HepG2 (cell line): ENCODE measurements at regions not wholly inside any gene's neighbourhood (a gene's known extent, or its start where the extent isn't known, plus 50 kb on each side); places are given as distances from the start of the nearest gene placed in this dataset.

ENCODE experiments used
- ATAC-seq: fragments of 200-7000 bp; cut with Tn5 transposase; 3 replicates; pipeline ENCODE4 v1.9.1; 2020; ENCODE audit warnings: mild to moderate bottlenecking, moderate library complexity
- BruUV-seq: library from RNA; stranded (reverse); fragments of 400-500 nt; replicated peaks from 2 replicates; lab custom pipeline; 2021; lab: Mats Ljungman, UMichigan
- CTCF ChIA-PET: fragments of 300-600 bp; formaldehyde crosslinking; extraction: SDS; loops from one replicate; lab custom pipeline; 2021; ENCODE audit warnings: low total read pairs, inconsistent platforms, low intra/inter-chr PET ratio; lab: Yijun Ruan, JAX
- POLR2A ChIA-PET: fragments of 350-600 bp; sonication (Branson Sonifier 250); formaldehyde crosslinking; loops from one replicate; lab custom pipeline; 2020; ENCODE audit warnings: antibody characterized with exemption, inconsistent platforms; lab: Yijun Ruan, JAX
- DNase-seq: peaks from one replicate; pipeline ENCODE4 v3.0.0-alpha.2; 2015; ENCODE audit warnings: low spot score
- FAIRE-seq: peaks from 3 replicates; lab custom pipeline; 2011; peaks lifted over from hg19 to GRCh38; lab: Jason Lieb, UNC
- H2AFZ ChIP-seq: one replicate; pipeline ENCODE4 v1.6.1; 2011; ENCODE audit warnings: low read length, inconsistent platforms
- H3K27ac ChIP-seq: fragments of 300-600 bp; 3 replicates; pipeline ENCODE4 v1.8.0; 2011; ENCODE audit warnings: mixed run types, mild to moderate bottlenecking, mixed read lengths, low read length, inconsistent platforms; ENCODE audit not compliant: insufficient read depth; ENCODE audit errors: extremely low read length
- H3K27me3 ChIP-seq, 2 experiments: fragments of 200-600 bp in 1 of 2; 2 replicates in 1 of 2; 3 replicates in 1 of 2; pipeline versions ENCODE4 v1.6.0 to v1.8.0; 2011; ENCODE audit warnings: low read length in 2 of 2, mild to moderate bottlenecking in 2 of 2, moderate library complexity in 2 of 2, inconsistent platforms in 1 of 2; ENCODE audit not compliant: insufficient read depth in 2 of 2, control insufficient read depth in 1 of 2
- H3K36me3 ChIP-seq, 2 experiments: fragments of 200-600 bp in 1 of 2; replicated peaks in 1 of 2; 2 replicates in 1 of 2; 3 replicates in 1 of 2; pipeline versions ENCODE4 v1.5.1 to v1.8.0; 2011; ENCODE audit warnings: low read length in 2 of 2, inconsistent platforms in 1 of 2; ENCODE audit not compliant: insufficient read depth in 2 of 2, control insufficient read depth in 1 of 2
- H3K4me1 ChIP-seq: 2 replicates; pipeline ENCODE4 v1.5.1; 2012; ENCODE audit warnings: low read length, inconsistent platforms; ENCODE audit not compliant: insufficient read depth
- H3K4me2 ChIP-seq: 2 replicates; pipeline ENCODE4 v1.6.0; 2011; ENCODE audit warnings: low read depth, low read length, inconsistent platforms
- H3K4me3 ChIP-seq, 3 experiments: fragments of 200-600 bp in 1 of 3; sonication (generic), shearing (Covaris generic) in 1 of 3; replicated peaks in 1 of 3; 2 replicates each; pipeline ENCODE4 v1.5.1; 2011 to 2016; ENCODE audit warnings: low read length in 3 of 3, inconsistent platforms in 2 of 3, low read depth in 2 of 3, mild to moderate bottlenecking in 2 of 3, control low read depth in 1 of 3, mixed read lengths in 1 of 3; ENCODE audit not compliant: insufficient read depth in 1 of 3
- H3K79me2 ChIP-seq: one replicate; pipeline ENCODE4 v1.6.1; 2011; ENCODE audit warnings: low read length, inconsistent platforms; ENCODE audit not compliant: insufficient read depth
- H3K9ac ChIP-seq: 2 replicates; pipeline ENCODE4 v1.6.0; 2011; ENCODE audit warnings: mild to moderate bottlenecking, low read depth, low read length, inconsistent platforms; ENCODE audit not compliant: insufficient read depth
- H3K9me3 ChIP-seq: 2 replicates; pipeline ENCODE4 v1.5.1; 2012; ENCODE audit warnings: mild to moderate bottlenecking, low read length
- H4K20me1 ChIP-seq: 2 replicates; pipeline ENCODE4 v1.6.0; 2011; ENCODE audit warnings: inconsistent platforms, mild to moderate bottlenecking, low read length, moderate library complexity; ENCODE audit not compliant: insufficient read depth
- ATF7 ChIP-seq, 2 experiments: fragments of 450-650 bp in 1 of 2; sonication (generic) in 1 of 2; formaldehyde crosslinking in 1 of 2; IDR thresholded peaks; 2 replicates each; pipeline versions ENCODE4 v1.4.0 to v1.6.1; 2016 to 2020; ENCODE audit warnings: antibody characterized with exemption in 1 of 2, mild to moderate bottlenecking in 1 of 2, missing genetic modification reagents in 1 of 2
- CHCHD3 ChIP-seq: sonication (generic); formaldehyde crosslinking; IDR thresholded peaks from 2 replicates; pipeline ENCODE4 v1.8.0; 2022; ENCODE audit warnings: mild to moderate bottlenecking, missing genetic modification reagents, moderate library complexity
- CREB1 ChIP-seq, 2 experiments: fragments of 450-650 bp in 1 of 2; IDR thresholded peaks; 2 replicates each; pipeline ENCODE4 v1.6.1; 2016 to 2017; ENCODE audit warnings: control low read depth in 1 of 2, mild to moderate bottlenecking in 1 of 2, missing compliant biosample characterization in 1 of 2, missing genetic modification characterization in 1 of 2
- CTCF ChIP-seq: sonication (generic); formaldehyde crosslinking; IDR thresholded peaks from 2 replicates; pipeline ENCODE4 v1.5.0; 2020; ENCODE audit warnings: mild to moderate bottlenecking, missing genetic modification reagents, moderate library complexity
- HNRNPH1 ChIP-seq: fragments of 200-400 bp; formaldehyde crosslinking; optimal IDR thresholded peaks from 2 replicates; pipeline ENCODE3; 2017; ENCODE audit warnings: mild to moderate bottlenecking, low read depth, low read length
- KLF11 ChIP-seq: IDR thresholded peaks from 2 replicates; pipeline ENCODE4 v1.6.1; 2016; ENCODE audit warnings: missing compliant biosample characterization
- MED13 ChIP-seq: sonication (generic); formaldehyde crosslinking; IDR thresholded peaks from 2 replicates; pipeline ENCODE4 v1.5.0; 2020; ENCODE audit warnings: missing genetic modification reagents
- MEIS2 ChIP-seq: sonication (generic); formaldehyde crosslinking; IDR thresholded peaks from 2 replicates; pipeline ENCODE4 v1.9.0; 2021; ENCODE audit warnings: mild to moderate bottlenecking, missing genetic modification reagents
- PPARG ChIP-seq: conservative IDR thresholded peaks from 2 replicates; pipeline ENCODE4 v1.6.1; 2016; ENCODE audit warnings: missing biosample characterization, missing genetic modification reagents
- RBM22 ChIP-seq: fragments of 200-400 bp; formaldehyde crosslinking; optimal IDR thresholded peaks from 2 replicates; pipeline ENCODE3; 2017; ENCODE audit warnings: mild to moderate bottlenecking, low read length, moderate library complexity
- ZNF547 ChIP-seq: sonication (generic); formaldehyde crosslinking; IDR thresholded peaks from 2 replicates; pipeline ENCODE4 v1.5.1; 2020; ENCODE audit warnings: mild to moderate bottlenecking, missing genetic modification reagents
- ZNF891 ChIP-seq: sonication (generic); formaldehyde crosslinking; IDR thresholded peaks from 2 replicates; pipeline ENCODE4 v1.5.0; 2020; ENCODE audit warnings: mild to moderate bottlenecking, missing genetic modification reagents
- WGBS: methylation state at CpG from one replicate; pipeline ENCODE4 v1.1.6; 2017; ENCODE audit warnings: low lambda C conversion rate; 5-methylcytosine and 5-hydroxymethylcytosine counted together
- in situ Hi-C: cut with HindIII; loops from 2 replicates; pipeline ENCODE4 v1.10.0; 2017; ENCODE audit warnings: low pct_unique_long_range_greater_than_20kb; ENCODE audit not compliant: extremely low pct_ligation_motif_present
- intact Hi-C: fragments of 100-400 bp; cut with micrococcal nuclease; formaldehyde crosslinking; loops from one replicate; pipeline ENCODE4 v1.10.0; 2022; ENCODE audit not compliant: unreplicated experiment
- TF ChIP-seq, protein P1 (sequence below): sonication (generic); formaldehyde crosslinking; IDR thresholded peaks from 2 replicates; pipeline ENCODE4 v1.8.0; 2022; ENCODE audit warnings: missing genetic modification reagents, mild to moderate bottlenecking, moderate library complexity, borderline replicate concordance
- TF ChIP-seq, protein P2 (sequence below): sonication (generic); formaldehyde crosslinking; conservative IDR thresholded peaks from 2 replicates; pipeline ENCODE4 v1.8.1; 2023; ENCODE audit warnings: missing genetic modification reagents

- Histone ChIP-seq H3K36me3 (no peaks in the 10 kb centered on the region), H3K27ac (no peak overlapping the region), H3K9me3 (peaks cover 47% of the 10 kb centered on the region), H3K27me3 (no peaks in the 10 kb centered on the region), H3K4me1 (no peaks in the 10 kb centered on the region), H3K4me3 (no peak overlapping the region), H2AFZ (no peak overlapping the region), H4K20me1 (no peaks in the 10 kb centered on the region), H3K9ac (no peak overlapping the region), H3K79me2 (no peaks in the 10 kb centered on the region), H3K4me2 (no peak overlapping the region)
- ATAC-seq (no peak), DNase-seq (no peak), FAIRE-seq (no peak)
- no TSS peak for BruUV-seq
- WGBS: no CpG with 5 or more reads among the region's 1 CpG
- in situ Hi-C loops: no loop called here
- intact Hi-C loops: no loop called here
- ChIA-PET CTCF (no interaction called here), POLR2A (no interaction called here)
- TF ChIP-seq ZNF891 (CRISPR knock-in tag) (no peak), CTCF (no peak), MED13 (CRISPR knock-in tag) (no peak), CHCHD3 (CRISPR knock-in tag) (no peak), ATF7 (IDR thresholded peaks at IDR 0.05) (no peak), ATF7 (CRISPR knock-in tag; IDR thresholded peaks at IDR 0.05) (no peak), ZNF547 (CRISPR knock-in tag) (no peak), CREB1 (IDR thresholded peaks at IDR 0.05) (no peak), CREB1 (CRISPR knock-in tag; IDR thresholded peaks at IDR 0.05) (no peak), HNRNPH1 (no peak), MEIS2 (CRISPR knock-in tag) (no peak), KLF11 (CRISPR knock-in tag) (no peak), RBM22 (no peak), PPARG (no peak)
- TF ChIP-seq, protein P1, sequence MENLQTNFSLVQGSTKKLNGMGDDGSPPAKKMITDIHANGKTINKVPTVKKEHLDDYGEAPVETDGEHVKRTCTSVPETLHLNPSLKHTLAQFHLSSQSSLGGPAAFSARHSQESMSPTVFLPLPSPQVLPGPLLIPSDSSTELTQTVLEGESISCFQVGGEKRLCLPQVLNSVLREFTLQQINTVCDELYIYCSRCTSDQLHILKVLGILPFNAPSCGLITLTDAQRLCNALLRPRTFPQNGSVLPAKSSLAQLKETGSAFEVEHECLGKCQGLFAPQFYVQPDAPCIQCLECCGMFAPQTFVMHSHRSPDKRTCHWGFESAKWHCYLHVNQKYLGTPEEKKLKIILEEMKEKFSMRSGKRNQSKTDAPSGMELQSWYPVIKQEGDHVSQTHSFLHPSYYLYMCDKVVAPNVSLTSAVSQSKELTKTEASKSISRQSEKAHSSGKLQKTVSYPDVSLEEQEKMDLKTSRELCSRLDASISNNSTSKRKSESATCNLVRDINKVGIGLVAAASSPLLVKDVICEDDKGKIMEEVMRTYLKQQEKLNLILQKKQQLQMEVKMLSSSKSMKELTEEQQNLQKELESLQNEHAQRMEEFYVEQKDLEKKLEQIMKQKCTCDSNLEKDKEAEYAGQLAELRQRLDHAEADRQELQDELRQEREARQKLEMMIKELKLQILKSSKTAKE (CRISPR knock-in tag): no peak
- TF ChIP-seq, protein P2, sequence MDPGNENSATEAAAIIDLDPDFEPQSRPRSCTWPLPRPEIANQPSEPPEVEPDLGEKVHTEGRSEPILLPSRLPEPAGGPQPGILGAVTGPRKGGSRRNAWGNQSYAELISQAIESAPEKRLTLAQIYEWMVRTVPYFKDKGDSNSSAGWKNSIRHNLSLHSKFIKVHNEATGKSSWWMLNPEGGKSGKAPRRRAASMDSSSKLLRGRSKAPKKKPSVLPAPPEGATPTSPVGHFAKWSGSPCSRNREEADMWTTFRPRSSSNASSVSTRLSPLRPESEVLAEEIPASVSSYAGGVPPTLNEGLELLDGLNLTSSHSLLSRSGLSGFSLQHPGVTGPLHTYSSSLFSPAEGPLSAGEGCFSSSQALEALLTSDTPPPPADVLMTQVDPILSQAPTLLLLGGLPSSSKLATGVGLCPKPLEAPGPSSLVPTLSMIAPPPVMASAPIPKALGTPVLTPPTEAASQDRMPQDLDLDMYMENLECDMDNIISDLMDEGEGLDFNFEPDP (CRISPR knock-in tag): no peak
These were observed 394.1 kb upstream of the FAR2 start for GRCh38 chr12:28755027-28755426.
